Parathyroid adenoma (tissue), 2 donors: ENCODE measurements at regions not wholly inside any gene's neighbourhood (a gene's known extent, or its start where the extent isn't known, plus 50 kb on each side); places are given as distances from the start of the nearest gene placed in this dataset.

Experiments
- H2AFZ ChIP-seq: fragments of 300-600 bp; sonication (generic); one replicate; pipeline ENCODE4 v1.7.0; 2017; ENCODE audit warnings: antibody characterized with exemption, mild to moderate bottlenecking
- H3K27ac ChIP-seq: fragments of 300-600 bp; sonication (generic); one replicate; pipeline ENCODE4 v1.7.0; 2017
- H3K27me3 ChIP-seq: fragments of 300-600 bp; sonication (generic); one replicate; pipeline ENCODE4 v1.7.0; 2017; ENCODE audit warnings: low read length; ENCODE audit not compliant: control insufficient read depth, insufficient read depth
- H3K36me3 ChIP-seq: fragments of 300-600 bp; sonication (generic); one replicate; pipeline ENCODE4 v1.7.0; 2017; ENCODE audit warnings: low read length; ENCODE audit not compliant: control insufficient read depth, insufficient read depth
- H3K4me1 ChIP-seq: fragments of 300-600 bp; sonication (generic); one replicate; pipeline ENCODE4 v1.7.0; 2017; ENCODE audit warnings: control low read depth
- H3K4me2 ChIP-seq: fragments of 300-600 bp; sonication (generic); one replicate; pipeline ENCODE4 v1.7.0; 2017; ENCODE audit warnings: low read length
- H3K4me3 ChIP-seq: fragments of 300-600 bp; sonication (generic); one replicate; pipeline ENCODE4 v1.7.0; 2017; ENCODE audit warnings: low read depth, low read length
- H3K79me2 ChIP-seq: fragments of 300-600 bp; sonication (generic); one replicate; pipeline ENCODE4 v1.7.0; 2017; ENCODE audit warnings: control low read depth
- H3K9ac ChIP-seq: fragments of 300-600 bp; sonication (generic); one replicate; pipeline ENCODE4 v1.7.0; 2017; ENCODE audit warnings: mild to moderate bottlenecking
- H3K9me3 ChIP-seq: fragments of 300-600 bp; sonication (generic); one replicate; pipeline ENCODE4 v1.7.0; 2017; ENCODE audit warnings: low read length; ENCODE audit not compliant: control insufficient read depth
- CTCF ChIP-seq: fragments of 300-600 bp; sonication (generic); IDR thresholded peaks from one replicate; pipeline ENCODE4 v1.7.0; 2017; ENCODE audit warnings: antibody characterized with exemption, mild to moderate bottlenecking
- donor health status: primary hyperparathyroidism.

GRCh38 chr5:104774372-104774771 lies 1211.8 kb upstream of the NUDT12 start:
- Histone ChIP-seq H3K27ac (no peak overlapping the region), H3K9me3 (no peaks in the 10 kb centered on the region), H3K4me3 (no peak overlapping the region), H3K36me3 (no peaks in the 10 kb centered on the region), H2AFZ (no peak overlapping the region), H3K4me1 (no peaks in the 10 kb centered on the region), H3K4me2 (no peak overlapping the region), H3K79me2 (no peaks in the 10 kb centered on the region), H3K9ac (no peak overlapping the region), H3K27me3 (no peaks in the 10 kb centered on the region)
- no peak for TF ChIP-seq CTCF

GRCh38 chr5:104764197-104764596 lies 1201.6 kb upstream of the NUDT12 start:
- no peaks in the 10 kb centered on the region for H3K4me1 ChIP-seq

GRCh38 chr5:104763216-104763615 lies 1200.6 kb upstream of the NUDT12 start:
- no peak overlapping the region for H3K9ac ChIP-seq
- H3K4me3 ChIP-seq, result no peak overlapping the region
- no peak for TF ChIP-seq CTCF
- no peak overlapping the region for H3K4me2 ChIP-seq
- no peaks in the 10 kb centered on the region for H3K36me3 ChIP-seq
- no peaks in the 10 kb centered on the region for H3K79me2 ChIP-seq
- H3K27ac ChIP-seq, result no peak overlapping the region
- no peaks in the 10 kb centered on the region for H3K9me3 ChIP-seq
- no peaks in the 10 kb centered on the region for H3K27me3 ChIP-seq
- H3K4me1 ChIP-seq, result no peaks in the 10 kb centered on the region
- no peak overlapping the region for H2AFZ ChIP-seq

More at GRCh38 chr5:104764197-104764596, 1201.6 kb upstream of the NUDT12 start:
- Histone ChIP-seq H3K4me3 (no peak overlapping the region), H3K4me2 (no peak overlapping the region), H3K9me3 (no peaks in the 10 kb centered on the region), H3K9ac (no peak overlapping the region), H3K27me3 (no peaks in the 10 kb centered on the region), H3K27ac (no peak overlapping the region), H2AFZ (no peak overlapping the region), H3K79me2 (no peaks in the 10 kb centered on the region), H3K36me3 (no peaks in the 10 kb centered on the region)
- TF ChIP-seq CTCF, result no peak

- Histone ChIP-seq H3K79me2 (no peaks in the 10 kb centered on the region), H3K9ac (no peak overlapping the region), H3K36me3 (no peaks in the 10 kb centered on the region), H3K4me1 (no peaks in the 10 kb centered on the region), H2AFZ (no peak overlapping the region), H3K27me3 (no peaks in the 10 kb centered on the region), H3K27ac (no peak overlapping the region), H3K4me3 (no peak overlapping the region), H3K4me2 (no peak overlapping the region), H3K9me3 (no peaks in the 10 kb centered on the region)
- no peak for TF ChIP-seq CTCF
Observed at GRCh38 chr5:104757915-104758314, 1195.3 kb upstream of the NUDT12 start.

GRCh38 chr5:104755806-104756205 lies 1193.2 kb upstream of the NUDT12 start:
- Histone ChIP-seq H3K4me3 (no peak overlapping the region), H3K36me3 (no peaks in the 10 kb centered on the region), H3K27ac (no peak overlapping the region), H3K4me2 (no peak overlapping the region), H3K9me3 (no peaks in the 10 kb centered on the region), H3K9ac (no peak overlapping the region), H3K27me3 (no peaks in the 10 kb centered on the region), H3K79me2 (no peaks in the 10 kb centered on the region), H2AFZ (no peak overlapping the region), H3K4me1 (no peaks in the 10 kb centered on the region)
- TF ChIP-seq CTCF, result no peak
